ENCODE measurements at regions not wholly inside any gene's neighbourhood (a gene's known extent, or its start where the extent isn't known, plus 50 kb on each side); places are given as distances from the start of the nearest gene placed in this dataset.

- Histone ChIP-seq H3K4me1 (ENCODE audit: control insufficient read depth in 4 of 4, insufficient read depth in 4 of 4, low read length in 3 of 4) (no peaks in the 10 kb centered on the region), H3K4me3 (ENCODE audit: low read depth in 1 of 3, low read length in 3 of 3) (no peak overlapping the region), H3K9ac (ENCODE audit: low read depth in 1 of 2, low read length in 2 of 2) (no peak overlapping the region), H3K27ac (ENCODE audit: low read depth in 1 of 2, low read length in 2 of 2) (no peak overlapping the region), H3K27me3 (ENCODE audit: control insufficient read depth in 4 of 4, insufficient read depth in 4 of 4, low read length in 3 of 4) (no peaks in the 10 kb centered on the region), H3K9me3 (ENCODE audit: control insufficient read depth in 4 of 4, low read length in 3 of 4) (no peaks in the 10 kb centered on the region), H3K36me3 (ENCODE audit: control insufficient read depth in 4 of 4, insufficient read depth in 3 of 4, low read depth in 1 of 4, low read length in 3 of 4) (no peaks in the 10 kb centered on the region)
- no peak for DNase-seq (ENCODE audit: low spot score)
- TF ChIP-seq HNF4A (conservative IDR thresholded peaks at IDR 0.05) (no peak), HNF4G (IDR thresholded peaks at IDR 0.05) (no peak), CTCF (IDR thresholded peaks at IDR 0.05; ENCODE audit: low read depth, low read length, missing input control) (no peak), RAD21 (IDR thresholded peaks at IDR 0.05) (no peak), GABPA (IDR thresholded peaks at IDR 0.05 in 1 of 2, conservative IDR thresholded peaks at IDR 0.05 in 1 of 2) (no peak), JUND (IDR thresholded peaks at IDR 0.05) (no peak), ZBTB33 (IDR thresholded peaks at IDR 0.05) (no peak), EGR1 (IDR thresholded peaks at IDR 0.05; ENCODE audit: low read depth in 2 of 2) (no peak), MAX (IDR thresholded peaks at IDR 0.05) (no peak), FOXA2 (IDR thresholded peaks at IDR 0.05) (no peak), REST (IDR thresholded peaks at IDR 0.05) (no peak)
These were observed 60.4 kb upstream of the RNF7 start for GRCh38 chr3:141677701-141678100.

GRCh38 chr3:141680620-141681389 is 57.3 kb upstream of the RNF7 start:
- Histone ChIP-seq H3K27ac (ENCODE audit: low read depth in 1 of 2, low read length in 2 of 2) (no peak overlapping the region), H3K27me3 (ENCODE audit: control insufficient read depth in 4 of 4, insufficient read depth in 4 of 4, low read length in 3 of 4) (no peaks in the 10 kb centered on the region), H3K9me3 (ENCODE audit: control insufficient read depth in 4 of 4, low read length in 3 of 4) (no peaks in the 10 kb centered on the region), H3K4me1 (ENCODE audit: control insufficient read depth in 4 of 4, insufficient read depth in 4 of 4, low read length in 3 of 4) (no peaks in the 10 kb centered on the region), H3K36me3 (ENCODE audit: control insufficient read depth in 4 of 4, insufficient read depth in 3 of 4, low read depth in 1 of 4, low read length in 3 of 4) (no peaks in the 10 kb centered on the region), H3K9ac (ENCODE audit: low read depth in 1 of 2, low read length in 2 of 2) (no peak overlapping the region), H3K4me3 (ENCODE audit: low read depth in 1 of 3, low read length in 3 of 3) (no peak overlapping the region)
- DNase-seq (ENCODE audit: low spot score), result no peak
- 67% methylated on average over 2 of the region's 2 CpGs for WGBS
- peak in 1 of 2 donors; percentile 55 for TF ChIP-seq GABPA (IDR thresholded peaks at IDR 0.05 in 1 of 2, conservative IDR thresholded peaks at IDR 0.05 in 1 of 2)
- TF ChIP-seq FOXA1 (IDR thresholded peaks at IDR 0.05), result no peak
- TF ChIP-seq TAF1 (conservative IDR thresholded peaks at IDR 0.05), result no peak
- TF ChIP-seq REST (IDR thresholded peaks at IDR 0.05), result no peak
- no peak for TF ChIP-seq YY1 (IDR thresholded peaks at IDR 0.05)
- TF ChIP-seq EGR1 (IDR thresholded peaks at IDR 0.05; ENCODE audit: low read depth in 2 of 2), result no peak
- no peak for TF ChIP-seq MAX (IDR thresholded peaks at IDR 0.05)
- TF ChIP-seq NR2F2 (IDR thresholded peaks at IDR 0.05), result peak; percentile 55
- no peak for TF ChIP-seq ZBTB33 (IDR thresholded peaks at IDR 0.05)
- no peak for TF ChIP-seq ATF3 (IDR thresholded peaks at IDR 0.05)
- TF ChIP-seq RAD21 (IDR thresholded peaks at IDR 0.05), result peak in 1 of 2 donors; percentile 9

All from liver (tissue), 8 donors.